ENCODE measurements at regions not wholly inside any gene's neighbourhood (a gene's known extent, or its start where the extent isn't known, plus 50 kb on each side); places are given as distances from the start of the nearest gene placed in this dataset.
"Not testable (repeated sequence)": the region's sequence is repeated elsewhere in the genome, so short reads cannot be mapped to it uniquely, and the experiment has no call there.

DNA sequence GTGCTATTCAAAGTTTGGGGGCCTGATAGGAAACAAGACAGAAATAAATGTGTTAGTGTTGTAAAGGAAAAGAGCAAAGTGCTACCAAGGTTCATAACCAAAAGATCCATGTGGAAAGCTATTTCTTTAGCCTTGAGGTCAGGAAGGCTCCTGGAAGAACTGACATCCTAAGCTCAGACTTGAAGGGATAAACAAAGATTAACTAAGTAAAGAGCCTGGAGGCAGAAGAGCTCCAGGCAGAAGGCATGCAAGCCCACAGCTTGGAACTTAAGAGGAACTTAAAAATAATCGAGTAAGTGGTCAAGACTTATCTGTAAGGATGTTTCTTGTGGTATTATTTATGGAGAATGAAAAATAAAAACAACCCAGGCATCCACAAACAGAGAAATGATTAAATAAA is 245.0 kb upstream of the MGAT5 start:
- TF ChIP-seq, protein P1, sequence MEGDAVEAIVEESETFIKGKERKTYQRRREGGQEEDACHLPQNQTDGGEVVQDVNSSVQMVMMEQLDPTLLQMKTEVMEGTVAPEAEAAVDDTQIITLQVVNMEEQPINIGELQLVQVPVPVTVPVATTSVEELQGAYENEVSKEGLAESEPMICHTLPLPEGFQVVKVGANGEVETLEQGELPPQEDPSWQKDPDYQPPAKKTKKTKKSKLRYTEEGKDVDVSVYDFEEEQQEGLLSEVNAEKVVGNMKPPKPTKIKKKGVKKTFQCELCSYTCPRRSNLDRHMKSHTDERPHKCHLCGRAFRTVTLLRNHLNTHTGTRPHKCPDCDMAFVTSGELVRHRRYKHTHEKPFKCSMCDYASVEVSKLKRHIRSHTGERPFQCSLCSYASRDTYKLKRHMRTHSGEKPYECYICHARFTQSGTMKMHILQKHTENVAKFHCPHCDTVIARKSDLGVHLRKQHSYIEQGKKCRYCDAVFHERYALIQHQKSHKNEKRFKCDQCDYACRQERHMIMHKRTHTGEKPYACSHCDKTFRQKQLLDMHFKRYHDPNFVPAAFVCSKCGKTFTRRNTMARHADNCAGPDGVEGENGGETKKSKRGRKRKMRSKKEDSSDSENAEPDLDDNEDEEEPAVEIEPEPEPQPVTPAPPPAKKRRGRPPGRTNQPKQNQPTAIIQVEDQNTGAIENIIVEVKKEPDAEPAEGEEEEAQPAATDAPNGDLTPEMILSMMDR (conservative IDR thresholded peaks at IDR 0.05; ENCODE audit: low read length) = no peak
- no peak for TF ChIP-seq EZH2phosphoT487 (IDR thresholded peaks at IDR 0.05; ENCODE audit: borderline replicate concordance, low read depth, low read length)
- no peaks in the 10 kb centered on the region for H3K4me1 ChIP-seq (ENCODE audit: insufficient read depth, low read length, poor library complexity, severe bottlenecking)
- no peaks in the 10 kb centered on the region for H4K20me1 ChIP-seq (ENCODE audit: insufficient read depth, low read length)
- ChIA-PET CTCF (ENCODE audit: unreplicated experiment) (no interaction called here), POLR2A (interaction anchor here (0.6 to 0.8 kb wide), 3 partner anchors 9 to 24 kb away, joined by 3 read pairs; no protein-coding TSS in a partner anchor)
- H3K4me3 ChIP-seq (ENCODE audit: low read depth, low read length, poor library complexity, severe bottlenecking) = no peak overlapping the region
- intact Hi-C loops (cut with micrococcal nuclease; ENCODE audit: unreplicated experiment) = no loop called here
- DNase-seq (ENCODE audit: low spot score) = no peak
- H3K36me3 ChIP-seq (ENCODE audit: insufficient read depth, low read length) = no peaks in the 10 kb centered on the region
- H3K27ac ChIP-seq (ENCODE audit: low read depth, low read length, poor library complexity, severe bottlenecking) = no peak overlapping the region
- no TSS peak for BruUV-seq (replicated peaks)
- H3K4me2 ChIP-seq (ENCODE audit: low read length) = no peak overlapping the region
- no peaks in the 10 kb centered on the region for H3K79me2 ChIP-seq (ENCODE audit: insufficient read depth, low read depth, low read length)
- H3K9me3 ChIP-seq (ENCODE audit: low read length) = no peaks in the 10 kb centered on the region
- H3K9me2 ChIP-seq (ENCODE audit: insufficient read depth, low read length) = no peaks in the 10 kb centered on the region
- H2AFZ ChIP-seq (ENCODE audit: low read length) = no peak overlapping the region

DNA sequence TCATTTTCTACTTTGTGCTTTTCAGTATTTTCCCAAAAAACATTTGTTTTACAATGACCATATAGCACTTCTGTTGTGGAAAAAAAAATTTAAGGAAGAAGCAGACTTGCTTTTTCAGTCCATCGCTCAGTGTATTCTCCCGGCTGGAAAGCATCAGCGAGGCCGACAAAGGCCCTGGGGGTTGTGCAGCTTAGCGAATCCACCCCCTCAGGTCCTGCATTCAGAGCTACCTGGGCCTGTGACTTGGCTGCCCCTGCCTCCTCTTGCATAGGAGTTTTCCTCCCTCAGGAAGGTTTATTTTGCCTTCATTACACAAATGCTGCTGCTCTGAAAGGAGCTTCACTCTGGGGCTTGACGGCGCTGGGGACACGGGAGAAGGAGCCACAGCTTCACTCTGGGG is 244.4 kb upstream of the MGAT5 start:
- intact Hi-C loops (cut with micrococcal nuclease; ENCODE audit: unreplicated experiment) = no loop called here
- no peak overlapping the region for H3K4me2 ChIP-seq (ENCODE audit: low read length)
- no peak overlapping the region for H2AFZ ChIP-seq (ENCODE audit: low read length)
- H3K36me3 ChIP-seq (ENCODE audit: insufficient read depth, low read length) = no peaks in the 10 kb centered on the region
- no peaks in the 10 kb centered on the region for H3K4me1 ChIP-seq (ENCODE audit: insufficient read depth, low read length, poor library complexity, severe bottlenecking)
- POLR2A ChIA-PET = interaction anchor here (0.8 kb wide), 2 partner anchors 8 to 23 kb away, joined by 3 read pairs; no protein-coding TSS in a partner anchor
- H3K9me2 ChIP-seq (ENCODE audit: insufficient read depth, low read length) = no peaks in the 10 kb centered on the region
- H3K4me3 ChIP-seq (ENCODE audit: low read depth, low read length, poor library complexity, severe bottlenecking) = no peak overlapping the region
- no peaks in the 10 kb centered on the region for H4K20me1 ChIP-seq (ENCODE audit: insufficient read depth, low read length)
- BruUV-seq (replicated peaks) = no TSS peak
- H3K9me3 ChIP-seq (ENCODE audit: low read length) = no peaks in the 10 kb centered on the region
- CTCF ChIA-PET (ENCODE audit: unreplicated experiment) = interaction anchor here (0.6 kb wide), 1 partner anchor 19 kb away, joined by 3 read pairs; no protein-coding TSS in a partner anchor
- TF ChIP-seq EZH2phosphoT487 (IDR thresholded peaks at IDR 0.05; ENCODE audit: borderline replicate concordance, low read depth, low read length) = no peak
- TF ChIP-seq, protein P1 (conservative IDR thresholded peaks at IDR 0.05; ENCODE audit: low read length) = no peak
- no peak overlapping the region for H3K27ac ChIP-seq (ENCODE audit: low read depth, low read length, poor library complexity, severe bottlenecking)
- DNase-seq (ENCODE audit: low spot score) = no peak
- no peaks in the 10 kb centered on the region for H3K79me2 ChIP-seq (ENCODE audit: insufficient read depth, low read depth, low read length)

DNA sequence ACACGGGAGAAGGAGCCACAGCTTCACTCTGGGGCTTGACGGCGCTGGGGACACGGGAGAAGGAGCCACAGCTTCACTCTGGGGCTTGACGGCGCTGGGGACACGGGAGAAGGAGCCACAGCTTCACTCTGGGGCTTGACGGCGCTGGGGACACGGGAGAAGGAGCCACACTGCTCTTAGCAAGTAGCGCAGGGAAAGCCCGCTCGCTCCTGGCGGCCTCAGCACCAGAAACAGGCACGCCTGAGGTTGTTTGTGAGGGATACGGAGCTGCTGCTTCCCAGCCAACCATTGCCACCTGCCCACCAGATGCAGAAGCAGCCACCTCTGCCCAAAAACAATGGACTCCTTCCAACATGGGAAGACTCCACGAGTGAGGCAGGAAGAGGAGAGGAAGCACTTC is 244.0 kb upstream of the MGAT5 start:
- H3K27ac ChIP-seq (ENCODE audit: low read depth, low read length, poor library complexity, severe bottlenecking); H4K20me1 ChIP-seq (ENCODE audit: insufficient read depth, low read length); intact Hi-C loops (cut with micrococcal nuclease; ENCODE audit: unreplicated experiment); DNase-seq (ENCODE audit: low spot score); H2AFZ ChIP-seq (ENCODE audit: low read length); H3K4me2 ChIP-seq (ENCODE audit: low read length); BruUV-seq (replicated peaks); H3K9me2 ChIP-seq (ENCODE audit: insufficient read depth, low read length); H3K79me2 ChIP-seq (ENCODE audit: insufficient read depth, low read depth, low read length); H3K9me3 ChIP-seq (ENCODE audit: low read length); H3K4me1 ChIP-seq (ENCODE audit: insufficient read depth, low read length, poor library complexity, severe bottlenecking); H3K36me3 ChIP-seq (ENCODE audit: insufficient read depth, low read length); H3K4me3 ChIP-seq (ENCODE audit: low read depth, low read length, poor library complexity, severe bottlenecking); POLR2A ChIA-PET: not testable (repeated sequence)
- CTCF ChIA-PET (ENCODE audit: unreplicated experiment) = interaction anchor here (0.6 kb wide), 1 partner anchor 20 kb away, joined by 3 read pairs; no protein-coding TSS in a partner anchor
